H1 (cell line): ENCODE measurements at regions not wholly inside any gene's neighbourhood (a gene's known extent, or its start where the extent isn't known, plus 50 kb on each side); places are given as distances from the start of the nearest gene placed in this dataset.

Experiments
- CTCF ChIA-PET: fragments of 300-600 bp; sonication (Branson Sonifier 250); formaldehyde crosslinking; loops from one replicate; lab custom pipeline; 2021; ENCODE audit not compliant: partially characterized antibody; lab: Charles Lee
- POLR2A ChIA-PET: fragments of 300-600 bp; sonication (Branson Sonifier 250); formaldehyde crosslinking; loops from one replicate; lab custom pipeline; 2021; ENCODE audit warnings: inconsistent platforms; ENCODE audit not compliant: partially characterized antibody; lab: Charles Lee
- DNase-seq, 2 experiments: peaks; one replicate each; pipeline versions ENCODE4 v3.0.0 to v3.0.0-alpha.2; 2010 to 2022; ENCODE audit warnings: low spot score in 2 of 2, low read depth in 1 of 2, mixed read lengths in 1 of 2
- FAIRE-seq: peaks from 2 replicates; lab custom pipeline; 2011; peaks lifted over from hg19 to GRCh38; lab: Jason Lieb, UNC
- H2AFZ ChIP-seq: 2 replicates; pipeline ENCODE4 v1.8.1; 2012; ENCODE audit warnings: low read length, inconsistent platforms
- H2AK5ac ChIP-seq: 2 replicates; pipeline ENCODE4 v1.6.1; 2013; ENCODE audit warnings: low read depth, low read length
- H2BK120ac ChIP-seq: replicated peaks from 2 replicates; pipeline ENCODE3; 2013; ENCODE audit warnings: low read depth, low read length, inconsistent platforms
- H2BK12ac ChIP-seq: 2 replicates; pipeline ENCODE4 v1.6.1; 2013; ENCODE audit warnings: low read depth, low read length
- H2BK15ac ChIP-seq: 2 replicates; pipeline ENCODE4 v1.6.1; 2013; ENCODE audit warnings: low read length
- H2BK20ac ChIP-seq: 2 replicates; pipeline ENCODE4 v1.6.1; 2013; ENCODE audit warnings: low read length
- H2BK5ac ChIP-seq: 2 replicates; pipeline ENCODE4 v1.6.1; 2013; ENCODE audit warnings: low read depth, low read length
- H3K14ac ChIP-seq: 2 replicates; pipeline ENCODE4 v1.6.1; 2013; ENCODE audit warnings: inconsistent platforms; ENCODE audit not compliant: insufficient read length
- H3K18ac ChIP-seq: 2 replicates; pipeline ENCODE4 v1.6.1; 2013; ENCODE audit warnings: low read length; ENCODE audit errors: extremely low read depth
- H3K23ac ChIP-seq: 2 replicates; pipeline ENCODE4 v1.6.1; 2013; ENCODE audit warnings: inconsistent platforms; ENCODE audit not compliant: insufficient read length
- H3K23me2 ChIP-seq: 2 replicates; pipeline ENCODE4 v1.6.1; 2013; ENCODE audit warnings: low read depth, low read length
- H3K27ac ChIP-seq: 2 replicates; pipeline ENCODE4 v1.6.1; 2011; ENCODE audit warnings: low read depth, low read length, inconsistent platforms
- H3K27me3 ChIP-seq, 4 experiments: replicated peaks in 1 of 4; 1 replicate in 1 of 4; 2 replicates in 3 of 4; pipeline versions ENCODE4 v1.6.1 to v1.8.1; 2011 to 2013; ENCODE audit warnings: low read length in 3 of 4, mild to moderate bottlenecking in 3 of 4, inconsistent platforms in 2 of 4, mixed read lengths in 2 of 4, moderate library complexity in 1 of 4; ENCODE audit not compliant: control insufficient read depth in 3 of 4, insufficient read depth in 3 of 4; ENCODE audit errors: extremely low read depth in 1 of 4
- H3K36me3 ChIP-seq, 4 experiments: 2 replicates each; pipeline versions ENCODE4 v1.6.1 to v1.8.1; 2011 to 2013; ENCODE audit warnings: mild to moderate bottlenecking in 4 of 4, low read length in 3 of 4, moderate library complexity in 2 of 4, control low read depth in 1 of 4, inconsistent platforms in 1 of 4; ENCODE audit not compliant: insufficient read depth in 4 of 4, control insufficient read depth in 2 of 4
- H3K4ac ChIP-seq: replicated peaks from 2 replicates; pipeline ENCODE3; 2013; ENCODE audit warnings: low read length, low read depth, mixed read lengths, inconsistent platforms; ENCODE audit not compliant: insufficient read length
- H3K4me1 ChIP-seq, 4 experiments: replicated peaks in 1 of 4; 1 replicate in 1 of 4; 2 replicates in 3 of 4; pipeline versions ENCODE4 v1.6.1 to v1.8.1; 2011 to 2013; ENCODE audit warnings: low read length in 3 of 4, inconsistent platforms in 2 of 4, mixed read lengths in 1 of 4; ENCODE audit not compliant: insufficient read depth in 4 of 4, control insufficient read depth in 3 of 4
- H3K4me2 ChIP-seq, 2 experiments: 2 replicates each; pipeline versions ENCODE4 v1.6.1 to v1.8.1; 2011 to 2013; ENCODE audit warnings: low read depth in 2 of 2, low read length in 2 of 2, control low read depth in 1 of 2, inconsistent platforms in 1 of 2, mild to moderate bottlenecking in 1 of 2; ENCODE audit not compliant: insufficient read depth in 1 of 2
- H3K4me3 ChIP-seq, 4 experiments: fragments of 200-600, 300-600 bp in 1 of 4; sonication (generic), shearing (Covaris generic), sonication (Bioruptor Twin) in 1 of 4; 2 replicates each; pipeline versions ENCODE4 v1.5.1 to v1.8.1; 2011 to 2016; ENCODE audit warnings: low read length in 4 of 4, low read depth in 3 of 4, control low read depth in 2 of 4, inconsistent platforms in 2 of 4, mild to moderate bottlenecking in 2 of 4, mixed read lengths in 1 of 4, moderate library complexity in 1 of 4; ENCODE audit not compliant: insufficient read depth in 2 of 4; ENCODE audit errors: extremely low read depth in 1 of 4
- H3K56ac ChIP-seq: replicated peaks from 2 replicates; pipeline ENCODE3; 2013; ENCODE audit warnings: low read depth, mild to moderate bottlenecking, mixed read lengths, low read length, inconsistent platforms; ENCODE audit not compliant: insufficient read length
- H3K79me1 ChIP-seq: 2 replicates; pipeline ENCODE4 v1.6.1; 2013; ENCODE audit warnings: low read depth, low read length, control low read depth
- H3K79me2 ChIP-seq, 2 experiments: 2 replicates each; pipeline versions ENCODE4 v1.6.1 to v1.8.1; 2012 to 2013; ENCODE audit warnings: low read length in 2 of 2, mild to moderate bottlenecking in 2 of 2, inconsistent platforms in 1 of 2; ENCODE audit not compliant: insufficient read depth in 2 of 2, control insufficient read depth in 1 of 2
- H3K9ac ChIP-seq, 4 experiments: replicated peaks in 1 of 4; 1 replicate in 1 of 4; 2 replicates in 3 of 4; pipeline versions ENCODE4 v1.6.1 to v1.8.1; 2011 to 2013; ENCODE audit warnings: low read depth in 3 of 4, low read length in 3 of 4, control low read depth in 2 of 4, mild to moderate bottlenecking in 2 of 4, moderate library complexity in 2 of 4, inconsistent platforms in 1 of 4; ENCODE audit errors: extremely low read depth in 1 of 4
- H3K9me3 ChIP-seq, 2 experiments: 2 replicates each; pipeline versions ENCODE4 v1.6.1 to v1.8.1; 2012 to 2013; ENCODE audit warnings: mild to moderate bottlenecking in 2 of 2, moderate library complexity in 2 of 2, control low read depth in 1 of 2, inconsistent platforms in 1 of 2, low read depth in 1 of 2, low read length in 1 of 2, mixed read lengths in 1 of 2; ENCODE audit not compliant: insufficient read depth in 2 of 2
- H4K20me1 ChIP-seq, 2 experiments: replicated peaks in 1 of 2; 2 replicates each; pipeline versions ENCODE3 to v1.8.1; 2011 to 2013; ENCODE audit warnings: inconsistent platforms in 2 of 2, low read length in 2 of 2, mild to moderate bottlenecking in 1 of 2; ENCODE audit not compliant: insufficient read depth in 2 of 2, control insufficient read depth in 1 of 2
- H4K5ac ChIP-seq: 2 replicates; pipeline ENCODE4 v1.6.1; 2013; ENCODE audit warnings: low read length, low read depth, mixed read lengths, inconsistent platforms; ENCODE audit not compliant: insufficient read length
- H4K8ac ChIP-seq: 2 replicates; pipeline ENCODE4 v1.8.0; 2013; ENCODE audit warnings: mild to moderate bottlenecking, moderate library complexity, low read length, inconsistent platforms; ENCODE audit not compliant: insufficient read depth; ENCODE audit errors: extremely low read depth
- H4K91ac ChIP-seq: replicated peaks from 2 replicates; pipeline ENCODE3; 2013; ENCODE audit warnings: low read length, mixed read lengths, inconsistent platforms; ENCODE audit not compliant: insufficient read length
- ASH2L ChIP-seq: fragments of 200-600, 300-600 bp; sonication (generic); IDR thresholded peaks from one replicate; pipeline ENCODE4 v1.7.1; 2017; ENCODE audit warnings: low read length
- CHD1 ChIP-seq: IDR thresholded peaks from 2 replicates; pipeline ENCODE4 v1.6.1; 2012; ENCODE audit warnings: low read depth, low read length, improper control_type of control experiment
- CHD2 ChIP-seq: IDR thresholded peaks from 2 replicates; pipeline ENCODE4 v1.6.1; 2012; ENCODE audit warnings: low read length, improper control_type of control experiment
- EP300 ChIP-seq, 2 experiments: IDR thresholded peaks; 1 replicate in 1 of 2; 2 replicates in 1 of 2; pipeline ENCODE4 v1.6.1; 2011 to 2012; ENCODE audit warnings: low read depth in 2 of 2, low read length in 2 of 2, mild to moderate bottlenecking in 2 of 2, borderline replicate concordance in 1 of 2, inconsistent platforms in 1 of 2, moderate library complexity in 1 of 2
- GTF2F1 ChIP-seq: IDR thresholded peaks from 2 replicates; pipeline ENCODE4 v1.6.1; 2012; ENCODE audit warnings: low read depth, low read length, improper control_type of control experiment, borderline replicate concordance
- HDAC2 ChIP-seq, 2 experiments: fragments of 300-600 bp in 1 of 2; sonication (generic) in 1 of 2; IDR thresholded peaks; 2 replicates each; pipeline ENCODE4 v1.6.1; 2011 to 2012; ENCODE audit warnings: low read depth in 2 of 2, low read length in 2 of 2, mild to moderate bottlenecking in 2 of 2, moderate library complexity in 2 of 2, borderline replicate concordance in 1 of 2, inconsistent platforms in 1 of 2
- JUND ChIP-seq: IDR thresholded peaks from 2 replicates; pipeline ENCODE4 v1.6.1; 2011; ENCODE audit warnings: mild to moderate bottlenecking, improper control_type of control experiment, low read length
- KDM4A ChIP-seq: IDR thresholded peaks from one replicate; pipeline ENCODE4 v1.7.1; 2012; ENCODE audit warnings: low read depth, mild to moderate bottlenecking, moderate library complexity, low read length, inconsistent platforms; ENCODE audit not compliant: severe bottlenecking
- RNF2 ChIP-seq: fragments of 200-900, 300-1000 bp; sonication (generic); IDR thresholded peaks from 2 replicates; pipeline ENCODE4 v1.7.1; 2016; ENCODE audit warnings: borderline replicate concordance, low read depth, mild to moderate bottlenecking, antibody characterized with exemption, low read length; ENCODE audit not compliant: poor library complexity, severe bottlenecking; ENCODE audit errors: missing control alignments
- SIN3A ChIP-seq, 2 experiments: IDR thresholded peaks in 1 of 2; conservative IDR thresholded peaks in 1 of 2; 2 replicates each; pipeline ENCODE4 v1.6.1; 2011 to 2012; ENCODE audit warnings: low read length in 2 of 2, improper control_type of control experiment in 1 of 2, low read depth in 1 of 2, mild to moderate bottlenecking in 1 of 2
- TAF1 ChIP-seq: IDR thresholded peaks from 2 replicates; pipeline ENCODE4 v1.6.1; 2011; ENCODE audit warnings: mild to moderate bottlenecking, low read depth, low read length
- TBP ChIP-seq: IDR thresholded peaks from 2 replicates; pipeline ENCODE4 v1.6.1; 2011; ENCODE audit warnings: low read depth, low read length, improper control_type of control experiment
- TEAD4 ChIP-seq: IDR thresholded peaks from 2 replicates; pipeline ENCODE4 v1.6.1; 2012; ENCODE audit warnings: low read depth, low read length, inconsistent platforms, mixed read lengths
- TF ChIP-seq, protein P1 (sequence below): IDR thresholded peaks from 2 replicates; pipeline ENCODE4 v1.6.1; 2011; ENCODE audit warnings: low read length, improper control_type of control experiment

GRCh38 chr3:84109911-84110310, 848.9 kb upstream of the CADM2 start:
- H3K14ac ChIP-seq, result no peak overlapping the region
- H3K4ac ChIP-seq, result no peak overlapping the region
- no peak overlapping the region for H3K18ac ChIP-seq
- no peaks in the 10 kb centered on the region for H3K23me2 ChIP-seq
- no peaks in the 10 kb centered on the region for H4K20me1 ChIP-seq
- no peaks in the 10 kb centered on the region for H3K36me3 ChIP-seq
- FAIRE-seq, result no peak
- no peak for DNase-seq
- POLR2A ChIA-PET, result no interaction called here
- H4K8ac ChIP-seq, result no peak overlapping the region
- H3K9me3 ChIP-seq, result no peaks in the 10 kb centered on the region
- no peak overlapping the region for H2BK5ac ChIP-seq
- no peak overlapping the region for H2AFZ ChIP-seq
- no peak overlapping the region for H2BK12ac ChIP-seq
- H3K4me1 ChIP-seq, result peaks cover 0 to 9% (median under 1%) of the 10 kb centered on the region in 4 experiments; a peak in 1 of 7 replicates
- H3K9ac ChIP-seq, result no peak overlapping the region
- CTCF ChIA-PET, result interaction anchor here (0.8 kb wide), 1 partner anchor 51 kb away, joined by 3 read pairs; no protein-coding TSS in a partner anchor
- H3K4me2 ChIP-seq, result no peak overlapping the region
- H3K79me2 ChIP-seq, result no peaks in the 10 kb centered on the region
- no peak overlapping the region for H2BK20ac ChIP-seq
- H3K4me3 ChIP-seq, result no peak overlapping the region
- no peak overlapping the region for H2BK120ac ChIP-seq
- no peak overlapping the region for H2BK15ac ChIP-seq
- no peaks in the 10 kb centered on the region for H3K27me3 ChIP-seq
- no peak overlapping the region for H4K91ac ChIP-seq
- H4K5ac ChIP-seq, result no peak overlapping the region
- no peaks in the 10 kb centered on the region for H3K79me1 ChIP-seq
- H3K56ac ChIP-seq, result no peak overlapping the region
- no peak overlapping the region for H3K27ac ChIP-seq
- H3K23ac ChIP-seq, result no peak overlapping the region
- H2AK5ac ChIP-seq, result no peak overlapping the region
- TF ChIP-seq TEAD4 (no peak), TBP (no peak), KDM4A (no peak), EP300 (IDR thresholded peaks at IDR 0.05; ENCODE audit: borderline replicate concordance in 1 of 2, low read depth in 2 of 2, low read length in 2 of 2) (no peak), GTF2F1 (no peak), HDAC2 (IDR thresholded peaks at IDR 0.05; ENCODE audit: borderline replicate concordance in 1 of 2, low read depth in 2 of 2, low read length in 2 of 2) (no peak), SIN3A (conservative IDR thresholded peaks at IDR 0.05 in 1 of 2, IDR thresholded peaks at IDR 0.05 in 1 of 2; ENCODE audit: low read depth in 1 of 2, low read length in 2 of 2) (no peak), ASH2L (no peak), JUND (no peak), CHD2 (no peak), CHD1 (no peak), TAF1 (no peak), RNF2 (no peak)
- TF ChIP-seq, protein P1, sequence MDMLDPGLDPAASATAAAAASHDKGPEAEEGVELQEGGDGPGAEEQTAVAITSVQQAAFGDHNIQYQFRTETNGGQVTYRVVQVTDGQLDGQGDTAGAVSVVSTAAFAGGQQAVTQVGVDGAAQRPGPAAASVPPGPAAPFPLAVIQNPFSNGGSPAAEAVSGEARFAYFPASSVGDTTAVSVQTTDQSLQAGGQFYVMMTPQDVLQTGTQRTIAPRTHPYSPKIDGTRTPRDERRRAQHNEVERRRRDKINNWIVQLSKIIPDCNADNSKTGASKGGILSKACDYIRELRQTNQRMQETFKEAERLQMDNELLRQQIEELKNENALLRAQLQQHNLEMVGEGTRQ, result no peak
